SU-DHL-6 (cell line): ENCODE measurements at regions not wholly inside any gene's neighbourhood (a gene's known extent, or its start where the extent isn't known, plus 50 kb on each side); places are given as distances from the start of the nearest gene placed in this dataset.
"Not testable (repeated sequence)": the region's sequence is repeated elsewhere in the genome, so short reads cannot be mapped to it uniquely, and the experiment has no call there.

Source experiments
- CTCF ChIP-seq: fragments of 200-600 bp; sonication (generic); IDR thresholded peaks from one replicate; pipeline ENCODE4 v1.5.1; 2017; ENCODE audit warnings: antibody characterized with exemption, mild to moderate bottlenecking, low read length, moderate library complexity; ENCODE audit not compliant: insufficient read depth, poor library complexity, severe bottlenecking
- EZH2phosphoT487 ChIP-seq: fragments of 200-600 bp; sonication (generic), shearing (Covaris generic); conservative IDR thresholded peaks from 2 replicates; pipeline ENCODE4 v1.6.1; 2018; ENCODE audit warnings: mild to moderate bottlenecking, antibody characterized with exemption, low read length, moderate library complexity, mixed read lengths

GRCh38 chr10:6921026-6921425 is 340.9 kb upstream of the PRKCQ start:
- not testable (repeated sequence) for TF ChIP-seq CTCF, EZH2phosphoT487
